ENCODE measurements at regions not wholly inside any gene's neighbourhood (a gene's known extent, or its start where the extent isn't known, plus 50 kb on each side); places are given as distances from the start of the nearest gene placed in this dataset.
A peak's percentile ranks its signal among the peaks of the same experiment; 100 is the strongest.

GRCh38 chr7:130972201-130972600 is 238.2 kb upstream of the KLF14 start:
- no peak for DNase-seq

GRCh38 chr7:130973637-130974036 is 239.6 kb upstream of the KLF14 start:
- no peak for DNase-seq

GRCh38 chr7:130974169-130974568 is 240.2 kb upstream of the KLF14 start:
- no peak for DNase-seq

GRCh38 chr7:130974794-130975193 is 240.8 kb upstream of the KLF14 start:
- no peak for DNase-seq

- no peak for DNase-seq
Measured at GRCh38 chr7:130975731-130976130, 241.7 kb upstream of the KLF14 start.

GRCh38 chr7:130982160-130982638 is 248.2 kb upstream of the KLF14 start:
- DNase-seq, result peak; percentile 31 to 55

- no peak for DNase-seq
Measured at GRCh38 chr7:130982651-130983050, 248.6 kb upstream of the KLF14 start.

GRCh38 chr7:130985361-130985760 is 251.4 kb upstream of the KLF14 start:
- no peak for DNase-seq

- no peak for DNase-seq
Measured at GRCh38 chr7:130986261-130986690, 252.3 kb upstream of the KLF14 start.

GRCh38 chr7:130987092-130987491 is 253.1 kb upstream of the KLF14 start:
- DNase-seq, result no peak

- DNase-seq, result no peak
Measured at GRCh38 chr7:130988443-130988842, 254.4 kb upstream of the KLF14 start.

- DNase-seq, result no peak
Measured at GRCh38 chr7:130989101-130989795, 255.2 kb upstream of the KLF14 start.

- DNase-seq, result no peak
Measured at GRCh38 chr7:130990178-130990832, 256.3 kb upstream of the KLF14 start.

GRCh38 chr7:130993671-130994365 is 259.8 kb upstream of the KLF14 start:
- DNase-seq, result no peak

- DNase-seq, result no peak
Measured at GRCh38 chr7:130994378-130995115, 260.5 kb upstream of the KLF14 start.

GRCh38 chr7:130995252-130996081 is 261.5 kb upstream of the KLF14 start:
- DNase-seq, result no peak

GRCh38 chr7:130996205-130996832 is 262.3 kb upstream of the KLF14 start:
- DNase-seq, result no peak

- peak; percentile 8 to 52 for DNase-seq
Measured at GRCh38 chr7:130996833-130997231, 262.8 kb upstream of the KLF14 start.

- DNase-seq, result no peak
Measured at GRCh38 chr7:130998993-130999602, 265.1 kb upstream of the KLF14 start.

GRCh38 chr7:130999926-131000325 is 265.9 kb upstream of the KLF14 start:
- no peak for DNase-seq

- no peak for DNase-seq
Measured at GRCh38 chr7:131000389-131000788, 266.4 kb upstream of the KLF14 start.

Data from NCI-H2081 (cell line).